Endodermal cell (in vitro differentiated cells): ENCODE measurements at regions not wholly inside any gene's neighbourhood (a gene's known extent, or its start where the extent isn't known, plus 50 kb on each side); places are given as distances from the start of the nearest gene placed in this dataset.

Source experiments
- DNase-seq: peaks from one replicate; pipeline ENCODE4 v3.0.0-alpha.2; 2017
- H3K27ac ChIP-seq: 2 replicates; pipeline ENCODE4 v1.5.1; 2013; ENCODE audit warnings: mild to moderate bottlenecking, low read depth, low read length, moderate library complexity
- H3K27me3 ChIP-seq: 2 replicates; pipeline ENCODE4 v1.6.1; 2013; ENCODE audit warnings: mild to moderate bottlenecking, low read length, moderate library complexity; ENCODE audit not compliant: insufficient read depth, control insufficient read depth, poor library complexity, severe bottlenecking
- H3K36me3 ChIP-seq: 2 replicates; pipeline ENCODE4 v1.7.0; 2013; ENCODE audit warnings: mild to moderate bottlenecking, low read length, moderate library complexity; ENCODE audit not compliant: control insufficient read depth, insufficient read depth
- H3K4me1 ChIP-seq: one replicate; pipeline ENCODE4 v1.7.0; 2013; ENCODE audit warnings: low read length; ENCODE audit not compliant: control insufficient read depth, insufficient read depth
- H3K4me3 ChIP-seq: 2 replicates; pipeline ENCODE4 v1.5.1; 2013; ENCODE audit warnings: mild to moderate bottlenecking, low read length, moderate library complexity
- H3K9ac ChIP-seq: 2 replicates; pipeline ENCODE4 v1.6.1; 2013; ENCODE audit warnings: mild to moderate bottlenecking, low read length, moderate library complexity; ENCODE audit not compliant: poor library complexity, severe bottlenecking; ENCODE audit errors: extremely low read depth
- H3K9me3 ChIP-seq: 2 replicates; pipeline ENCODE4 v1.6.1; 2013; ENCODE audit warnings: mild to moderate bottlenecking, low read length, moderate library complexity; ENCODE audit not compliant: control insufficient read depth
- H3K27ac Mint-ChIP-seq: 2 replicates; pipeline ENCODE4 v1.8.0; 2020; ENCODE audit warnings: mixed read lengths
- H3K27me3 Mint-ChIP-seq: 2 replicates; pipeline ENCODE4 v1.8.0; 2021; ENCODE audit warnings: mild to moderate bottlenecking, mixed read lengths; ENCODE audit not compliant: insufficient read depth
- H3K36me3 Mint-ChIP-seq: 2 replicates; pipeline ENCODE4 v1.8.0; 2020; ENCODE audit warnings: low read depth, mixed read lengths
- H3K4me1 Mint-ChIP-seq: 2 replicates; pipeline ENCODE4 v1.8.0; 2020; ENCODE audit warnings: mixed read lengths
- H3K4me3 Mint-ChIP-seq: 2 replicates; pipeline ENCODE4 v1.8.0; 2020; ENCODE audit warnings: mild to moderate bottlenecking, moderate library complexity, mixed read lengths
- H3K9me3 Mint-ChIP-seq: 2 replicates; pipeline ENCODE4 v1.8.0; 2020; ENCODE audit warnings: mild to moderate bottlenecking, mixed read lengths
- WGBS, 2 experiments: methylation state at CpG; one replicate each; pipeline versions ENCODE4 v1.1.5 to v1.1.7; 2013; ENCODE audit warnings: missing lambda C conversion rate in 2 of 2, mixed read lengths in 1 of 2; ENCODE audit not compliant: insufficient coverage in 1 of 2, insufficient read length in 1 of 2; 5-methylcytosine and 5-hydroxymethylcytosine counted together
- TF ChIP-seq, protein P1 (sequence below): fragments of 200-600 bp; sonication (generic); conservative IDR thresholded peaks from 2 replicates; pipeline ENCODE4 v1.5.0; 2021; ENCODE audit warnings: antibody characterized with exemption, mild to moderate bottlenecking

DNA sequence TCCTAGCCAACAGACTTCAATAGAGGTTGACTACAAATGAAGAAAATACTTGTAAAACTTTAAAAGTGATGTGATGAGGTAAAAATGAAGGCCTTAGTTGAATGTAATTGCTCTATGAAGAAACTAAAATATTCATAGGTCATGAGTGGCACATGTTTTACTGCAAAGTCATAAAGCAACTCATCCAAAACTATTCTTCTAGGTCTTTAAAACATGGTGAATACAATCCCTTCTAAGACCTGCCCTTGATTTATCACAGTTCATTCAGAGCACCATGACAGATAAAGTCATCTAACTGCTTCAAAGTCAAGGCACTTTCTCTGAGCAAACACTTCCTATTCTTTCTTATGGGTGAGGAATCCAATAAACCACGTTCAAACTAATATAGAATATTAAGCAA is 713.5 kb downstream of the SORCS1 start:
- Histone ChIP-seq H3K36me3 (no peaks in the 10 kb centered on the region), H3K9ac (no peak overlapping the region), H3K27me3 (no peaks in the 10 kb centered on the region), H3K9me3 (no peaks in the 10 kb centered on the region), H3K4me1 (no peaks in the 10 kb centered on the region), H3K27ac (no peak overlapping the region), H3K4me3 (no peak overlapping the region)
- DNase-seq, result no peak
- 100% methylated on average over 1 of the region's 1 CpG; no CpG with 5 or more reads in 1 of the 2 experiments for WGBS, 2 experiments
- Mint-ChIP-seq H3K4me3 (no peak overlapping the region), H3K4me1 (no peaks in the 10 kb centered on the region), H3K27me3 (no peaks in the 10 kb centered on the region), H3K36me3 (no peaks in the 10 kb centered on the region), H3K9me3 (no peaks in the 10 kb centered on the region), H3K27ac (no peak overlapping the region)
- TF ChIP-seq, protein P1, sequence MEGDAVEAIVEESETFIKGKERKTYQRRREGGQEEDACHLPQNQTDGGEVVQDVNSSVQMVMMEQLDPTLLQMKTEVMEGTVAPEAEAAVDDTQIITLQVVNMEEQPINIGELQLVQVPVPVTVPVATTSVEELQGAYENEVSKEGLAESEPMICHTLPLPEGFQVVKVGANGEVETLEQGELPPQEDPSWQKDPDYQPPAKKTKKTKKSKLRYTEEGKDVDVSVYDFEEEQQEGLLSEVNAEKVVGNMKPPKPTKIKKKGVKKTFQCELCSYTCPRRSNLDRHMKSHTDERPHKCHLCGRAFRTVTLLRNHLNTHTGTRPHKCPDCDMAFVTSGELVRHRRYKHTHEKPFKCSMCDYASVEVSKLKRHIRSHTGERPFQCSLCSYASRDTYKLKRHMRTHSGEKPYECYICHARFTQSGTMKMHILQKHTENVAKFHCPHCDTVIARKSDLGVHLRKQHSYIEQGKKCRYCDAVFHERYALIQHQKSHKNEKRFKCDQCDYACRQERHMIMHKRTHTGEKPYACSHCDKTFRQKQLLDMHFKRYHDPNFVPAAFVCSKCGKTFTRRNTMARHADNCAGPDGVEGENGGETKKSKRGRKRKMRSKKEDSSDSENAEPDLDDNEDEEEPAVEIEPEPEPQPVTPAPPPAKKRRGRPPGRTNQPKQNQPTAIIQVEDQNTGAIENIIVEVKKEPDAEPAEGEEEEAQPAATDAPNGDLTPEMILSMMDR, result no peak

DNA sequence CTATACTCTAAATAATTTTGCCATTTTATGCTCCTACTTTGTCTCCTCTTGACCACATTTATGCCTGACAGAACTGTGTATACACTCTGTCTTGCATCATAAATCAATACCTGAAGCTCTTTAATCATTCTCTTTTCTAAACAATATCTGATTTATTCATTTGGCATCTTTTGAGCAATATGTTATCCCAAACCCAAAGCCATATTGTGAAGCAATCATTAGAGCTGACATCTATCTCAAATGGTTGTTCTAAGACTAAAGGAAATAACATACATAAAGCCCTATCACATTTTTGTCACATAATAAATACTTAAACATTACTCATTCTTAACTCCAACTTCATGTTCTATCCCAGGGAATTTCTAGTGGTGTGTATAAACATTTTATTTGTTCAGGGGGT is 717.6 kb downstream of the SORCS1 start:
- no peak overlapping the region for H3K4me3 ChIP-seq
- Mint-ChIP-seq H3K4me1 (peaks cover 4% of the 10 kb centered on the region), H3K27ac (no peak overlapping the region), H3K27me3 (no peaks in the 10 kb centered on the region), H3K4me3 (no peak overlapping the region), H3K9me3 (no peaks in the 10 kb centered on the region), H3K36me3 (no peaks in the 10 kb centered on the region)
- TF ChIP-seq, protein P1, result no peak
- H3K4me1 ChIP-seq, result no peaks in the 10 kb centered on the region
- H3K9me3 ChIP-seq, result no peaks in the 10 kb centered on the region
- no peak overlapping the region for H3K27ac ChIP-seq
- H3K27me3 ChIP-seq, result no peaks in the 10 kb centered on the region
- no peak overlapping the region for H3K9ac ChIP-seq
- no peak for DNase-seq
- no peaks in the 10 kb centered on the region for H3K36me3 ChIP-seq

DNA sequence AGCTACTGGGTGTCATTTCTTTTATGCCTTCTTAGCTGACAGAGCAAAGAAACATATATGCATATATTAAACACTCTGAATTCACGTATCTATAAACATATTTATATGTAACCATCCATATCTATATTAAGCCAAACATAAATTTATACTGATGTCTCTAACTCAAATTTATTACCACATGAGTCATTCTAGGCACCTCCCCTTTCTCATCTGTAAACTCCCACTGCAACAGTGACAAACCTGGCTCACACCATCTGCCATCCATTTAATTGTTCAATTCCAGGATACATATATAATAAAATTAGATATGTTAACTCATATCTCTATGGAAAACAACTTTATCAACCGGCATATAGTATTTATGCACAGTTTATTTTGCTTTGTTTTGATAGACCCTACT is 722.3 kb downstream of the SORCS1 start:
- WGBS, 2 experiments, result 92 to 100% methylated on average over 1 to 2 of the region's 2 CpGs
- no peak overlapping the region for H3K27ac Mint-ChIP-seq

More for the DNA sequence above, 722.3 kb downstream of the SORCS1 start:
- DNase-seq, result no peak
- Mint-ChIP-seq H3K4me1 (peaks cover 4% of the 10 kb centered on the region), H3K27me3 (no peaks in the 10 kb centered on the region), H3K36me3 (no peaks in the 10 kb centered on the region), H3K4me3 (no peak overlapping the region), H3K9me3 (no peaks in the 10 kb centered on the region)
- Histone ChIP-seq H3K27me3 (no peaks in the 10 kb centered on the region), H3K9ac (no peak overlapping the region), H3K36me3 (no peaks in the 10 kb centered on the region), H3K27ac (no peak overlapping the region), H3K4me3 (no peak overlapping the region), H3K4me1 (no peaks in the 10 kb centered on the region), H3K9me3 (no peaks in the 10 kb centered on the region)
- TF ChIP-seq, protein P1, result no peak
